LoVo (cell line): ENCODE measurements at regions not wholly inside any gene's neighbourhood (a gene's known extent, or its start where the extent isn't known, plus 50 kb on each side); places are given as distances from the start of the nearest gene placed in this dataset.

Experiments
- DNase-seq: peaks from one replicate; pipeline ENCODE4 v3.0.0-alpha.2; 2016; ENCODE audit warnings: low spot score

DNA sequence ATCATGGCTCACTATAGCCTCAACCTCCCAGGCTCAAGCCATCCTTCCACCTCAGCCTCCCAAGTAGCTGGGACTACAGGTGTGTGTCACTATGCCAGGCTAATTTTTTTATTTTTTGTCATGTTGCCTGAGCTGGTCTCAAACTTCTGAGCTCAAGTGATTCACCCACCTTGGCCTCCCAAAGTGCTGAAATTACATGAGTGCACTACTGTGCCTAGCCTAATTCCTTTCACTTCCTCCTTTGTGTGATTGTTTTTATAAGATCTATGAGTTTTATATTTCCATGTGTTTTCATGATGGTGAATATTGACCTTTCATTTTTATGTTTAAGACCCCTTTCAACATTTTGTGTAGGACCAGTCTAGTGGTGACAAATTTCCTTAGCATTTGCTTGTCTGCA is 55.2 kb upstream of the IL12B start:
- DNase-seq = no peak

DNA sequence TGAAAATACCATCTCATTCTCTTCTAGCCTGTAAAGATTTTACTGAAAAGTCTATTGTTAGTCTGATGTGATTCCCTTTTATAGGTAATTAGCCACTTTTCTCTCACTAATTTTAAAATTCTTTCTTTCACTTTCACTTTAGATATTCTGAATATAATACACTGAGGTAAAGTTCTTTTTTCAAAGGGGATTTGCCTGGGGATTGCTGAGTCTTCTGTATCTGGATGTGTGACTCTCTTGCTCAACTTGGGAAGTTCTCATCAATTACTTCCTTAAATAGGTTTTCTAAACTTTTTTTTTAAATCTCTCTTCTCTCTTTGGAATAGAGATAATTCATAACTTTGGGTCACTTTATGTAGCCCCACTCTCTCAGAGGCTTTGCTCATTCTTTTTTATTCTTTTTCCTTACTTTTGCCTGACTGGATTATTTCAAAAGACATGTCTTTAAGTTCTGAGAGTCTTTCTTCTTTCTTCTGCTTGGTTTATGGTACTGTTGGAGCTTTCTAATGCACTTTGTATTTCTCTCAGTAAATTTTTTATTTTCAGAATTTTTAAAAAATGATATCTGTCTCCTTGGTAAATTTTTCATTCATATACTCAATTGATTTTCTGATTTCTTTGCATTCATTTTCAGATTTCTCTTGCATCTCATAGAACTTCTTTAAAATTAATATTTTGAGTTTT is 55.9 kb upstream of the IL12B start:
- no peak for DNase-seq

DNA sequence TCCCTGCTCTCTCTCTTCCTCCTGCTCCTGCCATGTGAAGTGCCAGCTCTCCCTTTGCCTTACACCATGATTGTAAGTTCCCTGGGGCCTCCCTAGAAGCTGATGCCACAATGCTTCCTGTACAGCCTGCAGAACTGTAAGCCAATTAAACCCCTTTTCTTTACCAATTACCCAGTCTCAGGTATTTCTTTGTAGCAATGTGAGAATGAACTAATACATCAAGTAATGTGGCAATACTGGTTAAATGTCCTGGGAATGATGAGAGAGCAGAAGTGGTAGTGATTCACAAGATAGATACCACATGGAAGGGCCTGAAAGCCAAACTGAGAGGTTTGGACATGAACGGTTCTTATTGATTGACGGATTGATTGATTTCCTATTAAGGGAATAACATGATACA is 62.6 kb upstream of the IL12B start:
- DNase-seq = no peak

DNA sequence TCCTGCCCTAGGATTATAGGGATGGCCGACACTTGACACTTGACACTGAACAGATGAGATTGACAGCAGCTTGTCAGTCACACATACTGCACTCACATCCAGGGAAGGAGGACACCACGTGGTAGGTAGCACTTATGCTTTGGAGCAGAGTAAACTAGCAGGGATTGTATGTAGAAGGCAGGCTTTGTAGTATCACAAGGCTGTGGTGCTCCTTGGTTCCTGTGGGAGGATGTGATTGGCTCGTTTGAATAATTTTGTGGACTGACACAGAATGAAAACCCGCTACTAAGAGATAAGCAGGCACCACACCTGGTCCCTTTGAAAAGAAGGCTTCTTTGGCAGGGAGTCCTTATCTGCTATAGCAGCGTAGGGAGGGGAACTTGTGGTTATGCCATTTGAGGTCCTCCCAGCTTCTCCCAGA is 63.6 kb upstream of the IL12B start:
- DNase-seq = no peak

DNA sequence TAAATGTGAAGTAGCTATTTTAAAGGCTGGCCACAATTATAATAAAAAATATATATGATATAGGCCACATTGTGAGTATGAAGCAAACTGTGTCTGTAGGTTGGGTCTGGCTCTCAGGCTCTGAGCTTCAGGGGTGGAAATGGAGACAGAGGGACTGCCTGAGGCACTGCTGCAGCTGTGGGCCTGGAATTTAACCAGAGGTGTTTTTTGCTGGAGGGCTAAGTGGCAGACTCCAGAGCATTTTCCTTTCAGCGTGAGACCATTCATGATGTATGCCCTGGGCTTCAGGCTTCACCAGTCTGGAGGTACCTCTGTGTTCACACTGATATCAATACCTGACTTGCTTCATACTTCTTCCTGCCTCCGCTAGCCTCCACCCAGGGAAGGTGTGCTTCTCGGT is 64.9 kb upstream of the IL12B start:
- no peak for DNase-seq

DNA sequence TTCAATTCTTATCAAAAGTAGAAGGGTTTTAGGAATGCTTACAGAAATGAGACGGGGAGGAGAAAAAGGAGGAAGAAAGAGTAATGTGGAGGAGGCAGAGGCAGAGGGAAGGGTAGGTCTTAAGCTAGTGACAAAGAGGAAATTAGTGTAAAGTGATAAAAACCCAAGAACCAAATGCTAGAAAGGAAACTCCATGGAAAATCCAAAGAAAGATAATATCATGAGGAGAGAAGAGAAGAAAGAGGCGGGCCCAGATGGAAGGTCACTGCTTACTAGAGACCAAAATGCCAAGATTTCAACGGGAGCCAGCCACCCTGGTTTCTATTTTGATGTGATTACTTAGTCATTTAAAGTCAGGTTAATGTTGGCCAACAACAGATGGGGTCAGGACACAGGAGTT is 68.6 kb upstream of the IL12B start:
- DNase-seq = no peak

DNA sequence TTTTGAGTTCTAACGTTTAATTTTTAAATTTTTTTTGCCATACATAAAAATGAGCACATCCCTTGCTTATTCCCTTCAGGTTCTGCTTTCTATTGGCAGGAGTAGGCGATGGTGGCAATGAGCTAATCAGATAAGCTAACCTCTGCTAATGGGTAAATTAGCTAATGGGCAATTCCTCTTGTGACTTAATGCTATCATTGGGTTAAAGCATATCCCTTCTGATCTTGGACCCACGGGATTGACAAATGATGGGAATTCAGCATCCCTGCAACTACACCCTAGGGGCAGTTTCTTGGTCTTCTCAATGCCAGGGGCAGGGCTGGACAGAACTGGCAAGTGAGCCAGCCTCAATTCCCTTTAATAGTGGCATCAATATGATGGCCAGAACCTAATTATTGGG is 70.2 kb upstream of the IL12B start:
- DNase-seq = no peak

DNA sequence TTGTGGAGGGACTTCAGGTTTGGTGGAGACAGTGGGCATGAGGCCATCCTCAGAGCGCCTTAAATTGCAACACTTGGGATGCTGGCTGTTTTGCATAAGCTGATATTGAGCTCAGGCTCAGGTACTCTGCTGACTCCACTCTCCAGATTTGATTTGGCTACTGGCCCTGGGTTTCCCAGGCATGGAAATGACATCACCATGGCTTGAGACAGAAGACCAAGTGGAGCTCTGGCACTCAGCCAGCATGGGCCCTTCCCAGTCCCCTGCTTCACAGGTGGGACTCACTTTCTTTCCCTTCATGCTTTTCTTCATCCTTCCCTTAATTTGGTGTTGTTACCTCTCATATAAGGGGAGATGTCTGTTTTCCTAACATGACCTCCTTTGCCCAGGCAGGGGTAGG is 72.0 kb upstream of the IL12B start:
- peak; percentile 11 for DNase-seq

DNA sequence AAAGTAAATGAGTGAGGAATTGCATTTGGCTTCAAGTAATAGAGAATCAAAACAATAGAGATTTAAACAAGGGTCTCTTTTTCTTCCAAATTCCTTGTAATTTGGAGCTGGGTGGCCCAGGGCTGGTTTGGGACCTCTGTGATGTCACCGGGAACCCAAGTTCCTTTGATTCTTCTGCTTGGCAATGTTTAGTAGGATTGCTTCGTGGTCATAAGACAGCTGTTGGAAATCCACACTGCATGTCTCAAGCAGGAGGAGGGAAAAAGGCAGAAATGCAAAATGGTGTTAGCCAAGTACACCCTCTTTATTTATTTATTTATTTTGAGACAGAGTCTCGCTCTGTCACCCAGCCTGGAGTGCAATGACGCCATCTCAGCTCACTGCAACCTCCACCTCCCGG is 72.6 kb upstream of the IL12B start:
- no peak for DNase-seq

DNA sequence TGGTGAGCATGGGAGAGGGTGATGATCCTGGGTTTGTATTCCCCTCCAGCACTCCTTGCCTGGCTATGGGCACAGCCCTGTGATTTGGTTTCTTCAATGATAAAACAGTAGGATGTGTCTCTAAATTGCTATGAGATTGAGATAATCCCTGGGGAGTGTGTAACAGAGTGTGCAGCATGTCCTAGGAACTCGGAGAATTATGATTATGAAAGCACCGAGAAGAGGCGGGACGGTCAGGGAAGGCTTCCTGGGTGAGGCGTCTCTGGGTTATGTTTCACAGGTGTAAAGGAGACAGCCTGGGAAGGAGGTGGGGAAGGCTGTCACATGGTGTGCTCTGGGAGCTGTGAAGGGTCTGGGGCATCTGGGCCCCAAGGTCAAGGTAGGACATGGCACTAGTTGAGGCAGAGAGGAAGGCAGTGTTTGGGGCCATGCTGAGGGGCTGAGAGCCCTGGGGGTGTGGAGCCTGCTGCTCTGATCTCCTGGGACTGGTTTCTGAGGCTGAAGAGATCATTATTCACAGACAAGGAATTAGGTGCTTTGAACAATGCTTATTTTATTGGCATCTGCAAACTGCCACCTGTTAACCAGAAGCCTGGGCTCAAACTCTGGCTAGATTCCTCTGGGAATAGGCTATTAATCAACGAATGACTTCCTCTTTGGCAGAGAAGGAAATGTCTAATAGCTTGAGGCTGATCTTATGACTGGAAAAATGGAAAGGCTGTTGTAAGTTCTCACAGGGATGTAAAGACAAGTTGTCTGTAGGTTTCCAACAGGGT is 73.8 kb upstream of the IL12B start:
- DNase-seq = no peak

DNA sequence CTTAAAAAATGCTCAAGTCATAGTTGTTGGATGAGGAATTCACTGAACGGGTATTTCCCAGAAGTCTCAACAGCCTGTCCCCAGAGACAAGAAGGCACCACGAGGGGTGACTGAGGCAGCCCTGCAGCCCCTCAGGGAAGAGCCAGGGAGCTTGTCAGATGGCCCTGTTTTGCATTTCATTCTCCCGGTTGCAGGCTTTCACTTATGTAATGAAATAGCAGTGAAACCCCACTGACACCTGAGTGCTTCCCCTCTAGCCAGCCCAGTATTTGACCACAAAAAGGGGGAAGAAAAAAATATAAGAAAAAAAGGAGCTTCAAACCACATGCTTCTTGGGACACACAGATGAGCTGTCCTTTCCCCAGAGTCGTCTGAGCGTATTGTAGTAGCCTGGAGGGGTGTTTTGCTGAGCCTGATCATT is 75.3 kb upstream of the IL12B start:
- DNase-seq = no peak

DNA sequence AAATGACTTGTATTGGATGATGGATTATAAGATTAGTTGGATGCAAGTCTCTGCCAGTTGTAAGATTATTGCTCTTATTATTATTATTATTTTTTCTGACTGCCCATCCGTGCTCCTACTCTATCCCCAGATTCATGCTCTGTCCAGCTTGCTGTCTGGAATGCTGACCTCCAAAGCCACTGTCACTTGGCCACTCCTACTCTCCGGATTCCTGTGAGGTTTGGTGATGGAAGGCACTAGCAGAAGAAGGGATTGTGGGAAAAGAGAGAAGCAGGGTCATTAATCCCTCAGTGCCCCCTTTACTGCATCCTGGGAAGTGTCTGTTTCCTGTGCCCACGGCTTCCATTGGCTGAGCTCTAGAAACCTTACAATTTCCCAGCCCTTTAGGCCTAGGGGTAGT is 76.3 kb upstream of the IL12B start:
- DNase-seq = no peak

DNA sequence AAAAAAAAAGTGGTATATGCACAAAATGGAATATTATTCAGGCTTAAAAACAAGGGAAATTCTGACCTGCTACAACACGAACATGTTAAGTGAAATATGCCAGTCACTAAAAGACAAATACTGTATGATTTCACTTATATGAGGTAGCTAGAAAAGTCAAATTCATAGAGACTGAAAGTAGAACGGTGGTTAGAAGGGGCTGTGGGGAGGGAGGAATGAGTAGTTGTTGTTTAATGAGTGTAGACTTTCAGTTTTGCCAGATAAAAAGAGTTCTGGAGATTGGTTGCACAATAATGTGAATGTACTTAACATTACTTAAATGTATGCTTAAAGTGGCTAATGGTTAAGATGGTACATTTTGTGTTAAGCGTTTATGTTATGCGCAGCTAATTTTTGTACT is 79.5 kb upstream of the IL12B start:
- no peak for DNase-seq

DNA sequence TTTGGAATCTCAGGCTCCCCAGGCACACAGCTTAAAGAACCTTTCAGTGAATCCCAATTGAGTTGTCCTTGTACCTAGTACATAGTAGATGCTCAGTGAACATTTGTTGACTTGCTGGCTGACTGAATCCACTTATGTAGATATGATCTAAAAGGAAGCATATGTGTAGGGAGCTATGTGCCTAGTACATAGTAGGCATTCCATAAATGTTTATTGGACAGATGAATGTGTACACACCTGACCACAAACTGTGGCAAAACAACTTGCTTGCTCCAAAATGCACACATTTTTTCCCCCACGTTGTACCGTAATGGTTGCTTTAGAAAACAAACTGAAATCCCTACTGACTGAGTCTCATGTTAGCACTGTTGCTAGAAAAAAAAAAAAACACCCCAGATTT is 80.2 kb upstream of the IL12B start:
- no peak for DNase-seq

DNA sequence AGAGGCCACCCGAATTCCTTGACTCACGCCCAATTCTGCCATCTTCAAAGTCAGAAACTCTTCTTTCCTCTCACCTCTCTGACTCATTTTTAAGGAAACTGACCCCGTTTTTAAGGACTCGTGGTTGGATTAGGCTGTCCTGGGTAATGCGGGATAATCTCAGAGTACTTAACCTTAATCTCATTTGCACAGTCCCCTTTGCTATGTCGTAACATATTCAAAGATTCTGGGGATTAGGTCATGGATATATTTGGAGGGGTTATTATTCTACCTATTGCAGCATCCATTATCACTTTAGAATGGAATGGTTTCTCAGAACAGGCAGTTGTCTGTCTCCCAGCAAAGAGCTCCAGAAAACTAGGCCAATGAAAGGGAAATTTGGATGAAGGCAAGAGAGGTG is 80.8 kb upstream of the IL12B start:
- no peak for DNase-seq

DNA sequence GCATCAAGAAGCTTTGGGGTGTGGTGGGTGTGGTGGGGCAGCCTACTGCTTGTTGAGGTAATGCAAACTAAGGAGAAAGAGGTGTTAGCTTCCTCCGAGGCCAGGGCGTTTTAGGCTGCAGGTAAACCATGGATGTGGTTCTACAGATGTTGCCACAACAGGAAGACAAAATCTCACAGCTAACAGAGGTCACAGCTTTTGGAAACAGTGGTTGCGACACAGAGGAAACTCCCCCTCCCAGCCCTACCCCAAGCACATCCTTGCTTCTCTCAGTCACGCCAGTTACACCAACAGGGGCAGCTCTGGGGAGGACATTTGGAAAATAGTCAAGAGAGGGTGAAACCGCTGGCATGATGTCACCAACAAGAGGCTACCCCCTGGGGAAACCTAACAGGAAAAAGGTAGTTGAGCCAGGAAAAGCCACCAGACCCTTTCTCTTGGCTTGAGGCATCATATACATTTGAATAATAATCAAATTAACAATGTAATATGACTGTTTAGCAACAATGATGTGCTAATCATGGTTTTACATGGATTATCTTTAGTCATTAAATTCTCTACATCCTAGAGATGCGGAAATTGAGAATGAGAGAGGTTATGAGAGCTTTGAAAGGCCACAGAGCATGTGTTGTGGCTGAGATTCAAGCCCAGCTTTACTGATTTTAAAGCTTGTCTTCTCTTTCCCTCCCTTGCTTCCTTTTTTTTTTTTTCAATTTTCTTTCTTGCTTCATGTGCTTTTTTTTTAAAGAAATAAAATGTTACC is 82.2 kb upstream of the IL12B start:
- no peak for DNase-seq

DNA sequence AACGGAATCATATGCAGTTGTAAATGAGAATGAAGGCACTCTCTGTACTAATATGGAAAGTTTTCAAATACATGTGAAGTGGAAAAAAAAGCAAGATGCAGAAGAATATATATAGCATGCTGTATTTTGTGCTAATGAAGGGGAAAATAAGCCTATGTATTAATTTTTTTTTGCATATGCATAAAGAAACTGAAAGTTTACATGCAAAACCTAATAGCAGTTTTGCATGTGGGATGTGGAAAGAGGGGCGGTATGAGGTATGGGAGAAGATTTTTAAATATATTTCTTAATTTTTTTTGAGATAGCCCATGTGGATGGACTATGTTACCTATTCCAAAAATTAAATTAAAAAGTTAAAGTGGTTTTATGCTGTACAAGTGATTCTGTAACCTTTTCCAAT is 83.7 kb upstream of the IL12B start:
- DNase-seq = no peak

DNA sequence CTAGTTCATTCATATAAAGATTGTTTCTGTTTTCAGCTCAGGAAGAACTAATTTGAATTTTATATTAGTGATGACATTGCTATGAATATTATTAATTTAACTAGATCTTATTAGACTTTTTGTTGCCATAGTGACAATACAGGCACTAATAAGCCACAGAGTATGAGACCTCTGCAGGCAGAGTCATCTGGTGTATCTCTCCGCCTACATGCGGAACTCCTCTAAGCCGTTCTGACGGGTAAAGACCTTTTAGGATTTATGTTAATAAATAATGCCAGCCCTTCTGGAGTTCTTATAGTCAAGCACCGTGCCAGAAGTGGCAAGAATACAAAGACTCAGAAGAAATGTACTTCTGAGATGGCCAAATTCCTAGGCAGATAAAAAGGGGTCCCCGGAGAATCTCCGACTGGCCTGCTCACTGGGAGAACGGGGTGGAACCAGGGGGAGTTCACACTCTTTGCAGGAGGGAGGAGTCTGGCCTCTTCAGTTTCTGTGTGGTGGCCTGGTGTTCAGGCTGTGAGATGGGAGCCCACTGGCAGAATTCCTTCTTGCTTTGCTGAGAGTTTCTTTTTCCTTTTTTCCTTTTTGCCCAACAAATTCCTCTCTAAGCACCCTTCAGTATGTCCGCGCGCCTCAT is 85.1 kb upstream of the IL12B start:
- no peak for DNase-seq

DNA sequence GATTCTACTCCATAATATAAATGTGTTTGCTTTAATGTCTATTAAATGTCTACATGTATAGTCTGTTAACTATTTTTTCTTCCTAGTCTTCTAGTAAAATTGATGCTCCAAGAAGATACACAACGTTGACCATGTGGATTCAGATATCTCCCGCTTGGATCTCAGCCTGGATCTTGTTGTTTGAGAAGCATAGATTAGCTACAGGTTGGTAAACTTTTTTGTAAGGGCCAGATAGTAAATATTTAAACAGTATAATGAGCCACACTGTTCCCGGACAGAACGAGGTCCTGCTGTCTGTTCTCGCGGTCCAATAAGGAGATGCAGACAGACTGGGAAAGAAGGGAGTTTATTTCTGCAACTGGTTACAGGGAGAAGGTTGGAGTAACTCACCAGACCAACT is 86.2 kb upstream of the IL12B start:
- DNase-seq = no peak

DNA sequence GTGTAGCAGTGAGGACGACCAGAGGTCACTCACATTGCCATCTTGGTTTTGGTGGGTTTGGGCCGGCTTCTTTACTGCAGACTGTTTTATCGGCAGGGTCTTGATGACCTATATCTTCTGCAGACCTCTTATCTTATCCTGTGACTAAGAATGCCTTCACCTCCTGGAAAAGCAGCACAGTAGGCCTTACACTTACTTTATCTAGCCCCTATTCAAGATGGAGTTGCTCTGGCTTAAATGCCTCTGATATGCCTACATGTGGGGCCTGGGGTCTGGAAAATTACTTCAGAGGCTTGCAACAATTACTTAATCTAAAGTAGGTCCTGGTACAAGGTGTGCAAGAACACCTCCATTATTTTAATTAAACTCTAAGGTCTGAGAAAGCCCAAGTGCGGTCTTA is 86.9 kb upstream of the IL12B start:
- DNase-seq = no peak

DNA sequence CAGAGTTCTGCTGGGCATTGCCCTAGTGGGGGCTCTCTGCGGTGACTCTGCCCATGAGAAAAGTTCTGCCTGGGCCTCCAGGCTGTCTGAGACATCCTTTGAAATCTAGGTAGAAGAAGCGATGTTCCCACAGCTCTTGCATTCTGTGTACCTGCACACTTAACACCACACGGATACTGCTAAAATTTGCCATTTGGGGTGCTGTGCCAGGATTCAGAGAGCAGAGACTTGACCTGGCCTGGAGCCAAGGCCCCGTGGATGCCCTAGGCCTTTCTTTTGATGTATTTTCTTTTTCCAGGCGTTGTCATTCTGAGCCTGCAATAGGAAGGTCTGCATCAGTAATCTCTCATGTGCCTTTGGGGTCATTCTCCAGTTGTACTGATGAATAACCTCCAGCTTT is 89.3 kb upstream of the IL12B start:
- no peak for DNase-seq

DNA sequence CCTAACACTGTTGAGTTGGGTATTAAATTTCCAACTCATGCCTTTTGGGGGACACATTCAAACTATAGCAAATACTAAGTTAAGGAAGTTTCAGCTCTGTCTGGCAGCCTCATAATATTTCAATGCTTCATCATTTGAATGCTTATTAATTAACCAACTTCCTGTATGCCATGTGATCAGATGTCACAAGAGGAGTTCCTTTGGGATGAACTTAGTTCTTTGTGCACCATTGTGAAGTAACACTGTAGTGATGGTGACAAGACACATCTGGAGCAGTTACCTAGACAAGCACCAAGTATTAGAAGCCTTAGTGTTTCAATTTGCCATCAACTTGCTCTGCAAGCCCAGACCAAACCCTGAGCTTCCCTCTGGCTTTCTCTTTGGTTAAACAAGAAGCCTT is 90.7 kb upstream of the IL12B start:
- DNase-seq = no peak

DNA sequence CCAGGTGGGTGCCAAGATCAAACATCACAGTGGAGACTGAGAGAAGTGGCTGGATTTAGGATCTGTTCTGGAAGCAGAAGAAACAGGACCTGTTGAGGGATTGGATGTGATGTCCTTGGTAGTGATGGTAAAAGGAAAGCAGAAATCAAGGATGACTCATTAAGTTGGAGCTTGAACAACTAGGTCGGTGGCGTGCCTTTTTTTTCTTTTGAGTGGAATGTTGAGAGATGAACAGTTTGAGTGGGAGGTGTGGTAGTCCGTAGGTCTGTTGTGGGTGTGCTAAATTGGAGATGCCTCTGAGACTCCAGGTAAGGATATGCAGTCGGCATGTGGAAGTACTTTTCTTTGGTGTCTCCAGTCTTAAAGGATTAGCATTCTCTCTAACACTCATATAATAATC is 92.1 kb upstream of the IL12B start:
- DNase-seq = no peak
